GM18505 (cell line): ENCODE measurements at regions not wholly inside any gene's neighbourhood (a gene's known extent, or its start where the extent isn't known, plus 50 kb on each side); places are given as distances from the start of the nearest gene placed in this dataset.
"Not testable (repeated sequence)": the region's sequence is repeated elsewhere in the genome, so short reads cannot be mapped to it uniquely, and the experiment has no call there.

Experiments used
- ATAC-seq: cut with Tn5 transposase; IDR thresholded peaks from one replicate; pipeline ENCODE4 v1.9.1; 2021; ENCODE audit not compliant: unreplicated experiment
- POLR2A ChIP-seq: IDR thresholded peaks from 4 replicates; pipeline ENCODE4 v1.6.1; 2011; ENCODE audit warnings: borderline replicate concordance; ENCODE audit not compliant: insufficient read depth, insufficient read length; ENCODE audit errors: extremely low read depth

DNA sequence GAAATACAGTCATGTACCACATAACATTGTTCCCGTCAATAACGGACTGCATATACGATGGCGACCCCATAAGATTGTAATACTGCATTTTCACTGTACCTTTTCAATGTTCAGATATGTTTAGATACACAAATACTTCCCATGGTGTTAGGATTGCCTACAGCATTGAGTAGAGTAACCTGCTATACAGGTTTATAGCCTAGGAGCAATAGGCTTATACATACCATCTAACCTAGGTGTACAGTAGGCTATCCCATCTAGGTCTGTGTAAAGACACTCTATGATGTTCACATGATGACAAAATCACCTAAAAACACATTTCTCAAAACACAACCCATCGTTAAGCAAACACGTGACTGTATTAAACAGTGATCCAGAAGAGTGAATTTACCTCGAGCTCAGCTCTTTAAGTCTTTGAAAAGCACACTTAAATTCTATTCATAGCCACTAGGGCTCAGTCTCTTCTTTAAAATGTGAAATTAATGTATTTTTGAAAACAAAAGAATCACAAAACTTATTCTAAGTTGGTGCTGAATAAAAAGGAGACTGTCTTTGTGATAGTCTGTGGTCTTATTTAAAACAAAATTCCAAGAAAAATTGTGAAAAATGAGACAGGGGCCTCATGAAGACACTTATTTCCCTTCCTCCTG is 239.1 kb upstream of the ARID2 start:
- no peak for ATAC-seq
- TF ChIP-seq POLR2A, result no peak

DNA sequence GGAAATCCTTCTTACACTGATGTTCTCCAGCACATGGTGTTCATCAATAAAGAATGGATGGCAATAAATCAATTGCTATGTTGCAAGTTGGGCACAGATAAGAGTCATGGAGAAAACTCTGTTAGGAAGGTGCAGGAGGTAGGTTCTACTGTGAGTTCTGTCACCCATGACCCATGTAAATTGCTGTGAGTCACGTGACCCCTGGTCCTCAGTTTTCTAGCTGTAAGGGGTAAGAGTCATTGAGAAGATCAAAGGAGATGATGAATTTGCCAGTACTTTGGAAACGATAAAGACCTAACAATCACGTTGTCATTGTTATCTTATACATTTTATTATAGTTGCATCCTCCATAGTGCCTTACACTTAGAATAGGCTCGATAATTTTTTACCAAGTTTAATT is 235.2 kb upstream of the ARID2 start:
- TF ChIP-seq POLR2A, result no peak
- ATAC-seq, result no peak

GRCh38 chr12:45498645-45499044 is 230.9 kb upstream of the ARID2 start:
- TF ChIP-seq POLR2A, result no peak
- ATAC-seq, result no peak

DNA sequence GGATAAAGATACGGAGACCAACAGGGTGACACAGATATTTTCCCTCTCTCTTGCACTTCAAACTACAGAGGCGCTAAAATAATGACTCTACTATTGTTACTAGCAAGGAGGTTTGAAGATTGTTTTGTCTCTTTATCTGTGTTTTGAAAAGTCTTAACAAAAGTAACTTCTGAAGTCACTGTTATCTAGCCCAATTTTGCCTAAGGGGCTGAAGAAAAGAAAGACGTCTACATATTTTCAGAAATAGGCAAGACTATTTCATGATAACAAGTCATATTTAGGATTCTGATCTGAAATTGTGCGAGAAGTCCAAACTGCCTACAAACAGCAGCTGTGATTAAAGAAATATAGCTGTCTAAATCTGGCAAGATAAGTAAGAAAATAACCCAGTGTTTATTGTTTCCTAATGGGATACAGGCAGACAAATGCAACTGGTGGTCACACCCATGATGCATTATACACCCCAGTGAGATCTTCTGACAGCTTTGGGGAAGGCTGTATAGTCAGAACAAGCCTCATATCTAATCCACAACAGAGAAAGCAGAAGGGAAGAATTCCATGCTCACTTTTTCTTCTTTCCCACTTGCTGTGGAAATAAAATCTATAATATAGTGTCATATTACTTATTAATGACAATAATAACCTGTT is 226.9 kb upstream of the ARID2 start:
- no peak for ATAC-seq
- no peak for TF ChIP-seq POLR2A

GRCh38 chr12:45503899-45504298 is 225.6 kb upstream of the ARID2 start:
- ATAC-seq, result no peak
- no peak for TF ChIP-seq POLR2A

DNA sequence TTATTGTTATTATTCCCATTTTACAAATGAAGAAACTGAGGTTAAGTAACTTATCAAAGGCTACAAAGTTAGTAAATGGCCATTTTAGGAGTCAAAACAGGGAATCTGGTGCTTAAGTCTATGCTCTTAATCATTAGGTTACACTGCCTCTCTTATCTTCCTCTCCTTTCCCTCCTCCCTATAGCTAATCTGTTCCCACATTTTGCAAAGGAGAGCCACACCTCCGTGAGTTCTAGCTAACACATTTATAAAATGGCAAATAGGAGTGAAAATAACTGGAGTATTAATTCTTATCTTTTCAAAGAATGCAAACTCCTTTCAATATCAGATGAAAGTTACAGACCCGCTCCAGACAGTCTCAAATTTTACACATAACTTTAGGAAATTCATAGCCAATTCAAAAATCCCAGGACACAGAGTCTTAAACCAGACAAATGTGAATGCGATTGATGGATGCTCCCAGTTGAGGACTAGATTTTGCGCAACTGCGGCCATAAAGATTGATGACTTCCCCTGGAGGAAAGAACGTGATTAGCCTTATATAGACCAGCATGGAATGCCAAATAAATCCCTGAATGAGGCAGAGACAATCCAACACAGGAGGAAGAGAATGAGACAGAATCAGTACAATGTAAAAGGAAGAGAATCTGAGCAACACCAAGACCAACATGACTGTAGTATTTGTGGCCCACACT is 225.0 kb upstream of the ARID2 start:
- ATAC-seq, result no peak
- no peak for TF ChIP-seq POLR2A

GRCh38 chr12:45509187-45509586 is 220.3 kb upstream of the ARID2 start:
- TF ChIP-seq POLR2A, result no peak

DNA sequence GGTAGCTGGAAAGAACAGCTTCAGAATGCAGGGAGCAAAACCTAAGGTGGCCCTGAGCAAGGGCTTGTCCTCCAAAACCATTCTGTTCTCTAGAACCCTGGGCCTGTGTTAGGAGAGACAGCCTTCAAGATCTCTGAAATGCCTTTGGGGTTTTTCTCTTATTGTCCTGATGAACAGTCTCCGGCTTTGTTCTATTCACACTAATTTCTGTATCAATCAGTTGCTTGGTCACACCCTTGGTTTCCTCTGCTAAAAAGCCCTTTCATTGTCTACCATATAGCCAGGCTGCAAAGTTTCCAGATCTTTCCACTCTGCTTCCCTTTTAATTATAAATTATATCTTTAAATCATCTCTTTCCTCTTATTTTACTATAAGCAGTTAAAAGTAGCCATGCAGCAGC is 219.9 kb upstream of the ARID2 start:
- TF ChIP-seq POLR2A, result no peak
- ATAC-seq, result no peak

More at GRCh38 chr12:45509187-45509586, 220.3 kb upstream of the ARID2 start:
- no peak for ATAC-seq

GRCh38 chr12:45517381-45517780 is 212.1 kb upstream of the ARID2 start:
- no peak for TF ChIP-seq POLR2A

GRCh38 chr12:45518291-45519235 is 210.9 kb upstream of the ARID2 start:
- no peak for TF ChIP-seq POLR2A

More at GRCh38 chr12:45517381-45517780, 212.1 kb upstream of the ARID2 start:
- no peak for ATAC-seq

DNA sequence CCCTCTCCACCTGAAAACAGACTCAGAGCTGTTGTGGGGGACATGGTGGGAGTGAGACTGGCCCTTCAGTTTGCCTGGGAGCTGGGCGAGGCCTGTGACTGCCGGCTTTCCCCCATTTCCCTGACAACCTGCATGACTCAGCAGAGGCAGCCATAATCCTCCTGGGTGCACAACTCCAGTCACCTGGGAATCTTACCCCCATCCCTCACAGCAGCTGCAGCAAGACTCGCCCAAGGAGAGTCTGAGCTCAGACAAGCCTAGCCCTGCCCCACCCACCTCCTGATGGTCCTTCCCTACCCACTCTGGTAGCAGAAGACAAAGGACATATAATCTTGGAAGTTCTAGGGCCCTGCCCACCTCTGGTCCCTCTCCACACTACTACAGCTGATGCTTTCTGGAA is 207.3 kb upstream of the ARID2 start:
- no peak for TF ChIP-seq POLR2A
- no peak for ATAC-seq

More at GRCh38 chr12:45518291-45519235, 210.9 kb upstream of the ARID2 start:
- no peak for ATAC-seq

- ATAC-seq, result not testable (repeated sequence)
Measured at GRCh38 chr12:45526823-45527222, 202.7 kb upstream of the ARID2 start.

- no peak for ATAC-seq
- TF ChIP-seq POLR2A, result no peak
Measured at GRCh38 chr12:45532113-45532512, 197.4 kb upstream of the ARID2 start.
